ENCODE measurements at regions not wholly inside any gene's neighbourhood (a gene's known extent, or its start where the extent isn't known, plus 50 kb on each side); places are given as distances from the start of the nearest gene placed in this dataset.

- H3K9me2 ChIP-seq (replicated peaks; ENCODE audit: control insufficient read depth, low read length), result no peaks in the 10 kb centered on the region
- H3K9me3 ChIP-seq (ENCODE audit: control insufficient read depth, insufficient read depth, low read length), result no peaks in the 10 kb centered on the region; the same call in 1 of the 2 replicates
- H3K36me3 ChIP-seq (ENCODE audit: control insufficient read depth, low read length), result no peaks in the 10 kb centered on the region
- no peak overlapping the region for H3K4me3 ChIP-seq (ENCODE audit: low read length)
- H3K4me1 ChIP-seq (ENCODE audit: control insufficient read depth, low read length), result no peaks in the 10 kb centered on the region
- H3K27ac ChIP-seq (ENCODE audit: low read depth, low read length), result no peak overlapping the region
- H3K4me2 ChIP-seq (ENCODE audit: low read length), result no peak overlapping the region
- H4K20me1 ChIP-seq (ENCODE audit: control insufficient read depth, insufficient read depth, low read depth, low read length), result no peaks in the 10 kb centered on the region
- TF ChIP-seq CTCF (IDR thresholded peaks at IDR 0.05; ENCODE audit: low read depth, low read length, poor library complexity, severe bottlenecking), result no peak
- TF ChIP-seq EZH2phosphoT487 (IDR thresholded peaks at IDR 0.05; ENCODE audit: borderline replicate concordance, low read length), result no peak
- no peaks in the 10 kb centered on the region for H3K79me2 ChIP-seq (ENCODE audit: control insufficient read depth, low read length)
- no peaks in the 10 kb centered on the region for H3F3A ChIP-seq (ENCODE audit: control insufficient read depth, insufficient read depth)
- H3K27me3 ChIP-seq (ENCODE audit: control insufficient read depth, low read length), result no peaks in the 10 kb centered on the region
Measured at GRCh38 chr16:61371881-61372280, 664.4 kb downstream of the CDH8 start.

GRCh38 chr16:61371388-61371787 is 664.9 kb downstream of the CDH8 start:
- no peak overlapping the region for H3K27ac ChIP-seq (ENCODE audit: low read depth, low read length)
- no peaks in the 10 kb centered on the region for H3K27me3 ChIP-seq (ENCODE audit: control insufficient read depth, low read length)
- H3K9me2 ChIP-seq (replicated peaks; ENCODE audit: control insufficient read depth, low read length), result no peaks in the 10 kb centered on the region
- no peak overlapping the region for H3K4me2 ChIP-seq (ENCODE audit: low read length)
- no peak for TF ChIP-seq EZH2phosphoT487 (IDR thresholded peaks at IDR 0.05; ENCODE audit: borderline replicate concordance, low read length)
- no peaks in the 10 kb centered on the region for H3K36me3 ChIP-seq (ENCODE audit: control insufficient read depth, low read length)
- H3K9me3 ChIP-seq (ENCODE audit: control insufficient read depth, insufficient read depth, low read length), result no peaks in the 10 kb centered on the region; the same call in 1 of the 2 replicates
- H4K20me1 ChIP-seq (ENCODE audit: control insufficient read depth, insufficient read depth, low read depth, low read length), result no peaks in the 10 kb centered on the region
- H3K4me1 ChIP-seq (ENCODE audit: control insufficient read depth, low read length), result no peaks in the 10 kb centered on the region
- H3F3A ChIP-seq (ENCODE audit: control insufficient read depth, insufficient read depth), result no peaks in the 10 kb centered on the region
- H3K4me3 ChIP-seq (ENCODE audit: low read length), result no peak overlapping the region
- H3K79me2 ChIP-seq (ENCODE audit: control insufficient read depth, low read length), result no peaks in the 10 kb centered on the region

GRCh38 chr16:61370564-61370963 is 665.7 kb downstream of the CDH8 start:
- no peak overlapping the region for H3K27ac ChIP-seq (ENCODE audit: low read depth, low read length)
- no peaks in the 10 kb centered on the region for H3K9me2 ChIP-seq (replicated peaks; ENCODE audit: control insufficient read depth, low read length)
- H3K4me2 ChIP-seq (ENCODE audit: low read length), result no peak overlapping the region
- H3K4me3 ChIP-seq (ENCODE audit: low read length), result no peak overlapping the region
- TF ChIP-seq CTCF (IDR thresholded peaks at IDR 0.05; ENCODE audit: low read depth, low read length, poor library complexity, severe bottlenecking) (no peak), EZH2phosphoT487 (IDR thresholded peaks at IDR 0.05; ENCODE audit: borderline replicate concordance, low read length) (no peak)
- no peaks in the 10 kb centered on the region for H3F3A ChIP-seq (ENCODE audit: control insufficient read depth, insufficient read depth)
- H3K27me3 ChIP-seq (ENCODE audit: control insufficient read depth, low read length), result no peaks in the 10 kb centered on the region
- H4K20me1 ChIP-seq (ENCODE audit: control insufficient read depth, insufficient read depth, low read depth, low read length), result no peaks in the 10 kb centered on the region
- no peaks in the 10 kb centered on the region; the same call in 1 of the 2 replicates for H3K9me3 ChIP-seq (ENCODE audit: control insufficient read depth, insufficient read depth, low read length)
- H3K79me2 ChIP-seq (ENCODE audit: control insufficient read depth, low read length), result no peaks in the 10 kb centered on the region
- no peaks in the 10 kb centered on the region for H3K36me3 ChIP-seq (ENCODE audit: control insufficient read depth, low read length)
- H3K4me1 ChIP-seq (ENCODE audit: control insufficient read depth, low read length), result no peaks in the 10 kb centered on the region

GRCh38 chr16:61366006-61366405 is 670.2 kb downstream of the CDH8 start:
- no peak for TF ChIP-seq CTCF (IDR thresholded peaks at IDR 0.05; ENCODE audit: low read depth, low read length, poor library complexity, severe bottlenecking)
- TF ChIP-seq EZH2phosphoT487 (IDR thresholded peaks at IDR 0.05; ENCODE audit: borderline replicate concordance, low read length), result no peak
- no peak overlapping the region for H3K27ac ChIP-seq (ENCODE audit: low read depth, low read length)
- no peaks in the 10 kb centered on the region for H3K9me3 ChIP-seq (ENCODE audit: control insufficient read depth, insufficient read depth, low read length)
- no peaks in the 10 kb centered on the region for H3K9me2 ChIP-seq (replicated peaks; ENCODE audit: control insufficient read depth, low read length)
- H4K20me1 ChIP-seq (ENCODE audit: control insufficient read depth, insufficient read depth, low read depth, low read length), result no peaks in the 10 kb centered on the region
- H3K27me3 ChIP-seq (ENCODE audit: control insufficient read depth, low read length), result no peaks in the 10 kb centered on the region
- no peaks in the 10 kb centered on the region for H3K36me3 ChIP-seq (ENCODE audit: control insufficient read depth, low read length)
- no peaks in the 10 kb centered on the region for H3K79me2 ChIP-seq (ENCODE audit: control insufficient read depth, low read length)
- H3K4me3 ChIP-seq (ENCODE audit: low read length), result no peak overlapping the region
- H3K4me2 ChIP-seq (ENCODE audit: low read length), result no peak overlapping the region
- no peaks in the 10 kb centered on the region for H3F3A ChIP-seq (ENCODE audit: control insufficient read depth, insufficient read depth)
- H3K4me1 ChIP-seq (ENCODE audit: control insufficient read depth, low read length), result no peaks in the 10 kb centered on the region

Data from DOHH2 (cell line).